ENCODE measurements at regions not wholly inside any gene's neighbourhood (a gene's known extent, or its start where the extent isn't known, plus 50 kb on each side); places are given as distances from the start of the nearest gene placed in this dataset.

GRCh38 chr2:18950361-18950851, 361.0 kb upstream of the NT5C1B start:
- TF ChIP-seq, protein P1, sequence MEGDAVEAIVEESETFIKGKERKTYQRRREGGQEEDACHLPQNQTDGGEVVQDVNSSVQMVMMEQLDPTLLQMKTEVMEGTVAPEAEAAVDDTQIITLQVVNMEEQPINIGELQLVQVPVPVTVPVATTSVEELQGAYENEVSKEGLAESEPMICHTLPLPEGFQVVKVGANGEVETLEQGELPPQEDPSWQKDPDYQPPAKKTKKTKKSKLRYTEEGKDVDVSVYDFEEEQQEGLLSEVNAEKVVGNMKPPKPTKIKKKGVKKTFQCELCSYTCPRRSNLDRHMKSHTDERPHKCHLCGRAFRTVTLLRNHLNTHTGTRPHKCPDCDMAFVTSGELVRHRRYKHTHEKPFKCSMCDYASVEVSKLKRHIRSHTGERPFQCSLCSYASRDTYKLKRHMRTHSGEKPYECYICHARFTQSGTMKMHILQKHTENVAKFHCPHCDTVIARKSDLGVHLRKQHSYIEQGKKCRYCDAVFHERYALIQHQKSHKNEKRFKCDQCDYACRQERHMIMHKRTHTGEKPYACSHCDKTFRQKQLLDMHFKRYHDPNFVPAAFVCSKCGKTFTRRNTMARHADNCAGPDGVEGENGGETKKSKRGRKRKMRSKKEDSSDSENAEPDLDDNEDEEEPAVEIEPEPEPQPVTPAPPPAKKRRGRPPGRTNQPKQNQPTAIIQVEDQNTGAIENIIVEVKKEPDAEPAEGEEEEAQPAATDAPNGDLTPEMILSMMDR (conservative IDR thresholded peaks at IDR 0.05; ENCODE audit: low read depth, low read length), result no peak
- TF ChIP-seq POLR2A (IDR thresholded peaks at IDR 0.05; ENCODE audit: low read depth, low read length), result no peak
- no peak for TF ChIP-seq SMC3 (IDR thresholded peaks at IDR 0.05; ENCODE audit: low read depth, low read length)
- no peak for TF ChIP-seq MXI1 (IDR thresholded peaks at IDR 0.05; ENCODE audit: borderline replicate concordance, low read depth, low read length)
- TF ChIP-seq BHLHE40 (IDR thresholded peaks at IDR 0.05; ENCODE audit: low read depth, low read length), result peak; percentile 78
- TF ChIP-seq MAFK (IDR thresholded peaks at IDR 0.05; ENCODE audit: low read depth, low read length), result no peak
- peak; percentile 77 for TF ChIP-seq CEBPB (IDR thresholded peaks at IDR 0.05; ENCODE audit: low read depth, low read length)
- no peak for TF ChIP-seq RCOR1 (IDR thresholded peaks at IDR 0.05; ENCODE audit: insufficient replicate concordance, low read length)
- TF ChIP-seq MAZ (IDR thresholded peaks at IDR 0.05; ENCODE audit: borderline replicate concordance, low read depth, low read length), result no peak
- no peak for TF ChIP-seq CHD1 (IDR thresholded peaks at IDR 0.05; ENCODE audit: low read depth, low read length)
- no peak for TF ChIP-seq RFX5 (IDR thresholded peaks at IDR 0.05; ENCODE audit: low read depth, low read length)
- no peak for TF ChIP-seq USF2 (IDR thresholded peaks at IDR 0.05; ENCODE audit: low read depth, low read length)

Measured in IMR-90 (cell line).